Muscle of leg (tissue), 3 donors: ENCODE measurements at regions not wholly inside any gene's neighbourhood (a gene's known extent, or its start where the extent isn't known, plus 50 kb on each side); places are given as distances from the start of the nearest gene placed in this dataset.

ENCODE experiments used
- DNase-seq: peaks from one replicate; pipeline ENCODE4 v3.0.0; 2013
- H3K27ac ChIP-seq: one replicate; pipeline ENCODE4 v1.5.1; 2013; ENCODE audit warnings: mild to moderate bottlenecking, low read length, control low read depth
- H3K27me3 ChIP-seq: one replicate; pipeline ENCODE4 v1.6.1; 2013; ENCODE audit warnings: low read length; ENCODE audit not compliant: control insufficient read depth, insufficient read depth
- H3K36me3 ChIP-seq: one replicate; pipeline ENCODE4 v1.6.1; 2013; ENCODE audit warnings: low read length; ENCODE audit not compliant: control insufficient read depth, insufficient read depth
- H3K4me1 ChIP-seq: one replicate; pipeline ENCODE4 v1.6.1; 2013; ENCODE audit warnings: low read length; ENCODE audit not compliant: control insufficient read depth, insufficient read depth
- H3K4me3 ChIP-seq: one replicate; pipeline ENCODE4 v1.5.1; 2013; ENCODE audit warnings: low read length, control low read depth
- H3K9me3 ChIP-seq: replicated peaks from 2 replicates; pipeline ENCODE4 v1.6.1; 2013; ENCODE audit warnings: low read depth, low read length; ENCODE audit not compliant: control insufficient read depth
- WGBS: methylation state at CpG from one replicate; pipeline ENCODE4 v1.1.5; 2013; ENCODE audit warnings: missing lambda C conversion rate; ENCODE audit not compliant: insufficient coverage; 5-methylcytosine and 5-hydroxymethylcytosine counted together

GRCh38 chr2:118687192-118687591, 160.3 kb downstream of the EN1 start:
- 85% methylated on average over 2 of the region's 3 CpGs for WGBS
- no peaks in the 10 kb centered on the region for H3K36me3 ChIP-seq
- no peaks in the 10 kb centered on the region for H3K27me3 ChIP-seq
- DNase-seq, result no peak
- H3K27ac ChIP-seq, result no peak overlapping the region
- no peak overlapping the region for H3K4me3 ChIP-seq
- H3K4me1 ChIP-seq, result peaks cover 4% of the 10 kb centered on the region
- no peaks in the 10 kb centered on the region for H3K9me3 ChIP-seq

GRCh38 chr2:118686346-118686745, 161.1 kb downstream of the EN1 start:
- H3K27me3 ChIP-seq, result no peaks in the 10 kb centered on the region
- peak overlapping the region; percentile 15 for H3K27ac ChIP-seq
- no peak overlapping the region for H3K4me3 ChIP-seq
- peak; percentile 88 for DNase-seq
- H3K36me3 ChIP-seq, result no peaks in the 10 kb centered on the region
- no peaks in the 10 kb centered on the region for H3K9me3 ChIP-seq
- peaks cover 4% of the 10 kb centered on the region for H3K4me1 ChIP-seq
- WGBS, result no CpG with 5 or more reads among the region's 1 CpG

- Histone ChIP-seq H3K27me3 (no peaks in the 10 kb centered on the region), H3K27ac (no peak overlapping the region)
- no peak for DNase-seq
These were observed 164.0 kb downstream of the EN1 start for GRCh38 chr2:118683460-118683859.

GRCh38 chr2:118678985-118679384, 168.5 kb downstream of the EN1 start:
- no CpG with 5 or more reads among the region's 2 CpGs for WGBS
- H3K27ac ChIP-seq, result no peak overlapping the region
- no peaks in the 10 kb centered on the region for H3K4me1 ChIP-seq
- no peak overlapping the region for H3K4me3 ChIP-seq
- H3K9me3 ChIP-seq, result no peaks in the 10 kb centered on the region
- no peak for DNase-seq
- H3K27me3 ChIP-seq, result no peaks in the 10 kb centered on the region
- H3K36me3 ChIP-seq, result no peaks in the 10 kb centered on the region

More at GRCh38 chr2:118683460-118683859, 164.0 kb downstream of the EN1 start:
- 89% methylated on average over 4 of the region's 5 CpGs for WGBS
- H3K4me1 ChIP-seq, result peaks cover 4% of the 10 kb centered on the region
- H3K9me3 ChIP-seq, result no peaks in the 10 kb centered on the region
- H3K36me3 ChIP-seq, result no peaks in the 10 kb centered on the region
- H3K4me3 ChIP-seq, result no peak overlapping the region

GRCh38 chr2:118677546-118677945, 169.9 kb downstream of the EN1 start:
- H3K9me3 ChIP-seq, result no peaks in the 10 kb centered on the region
- no peaks in the 10 kb centered on the region for H3K4me1 ChIP-seq
- no peaks in the 10 kb centered on the region for H3K27me3 ChIP-seq
- WGBS, result no CpG with 5 or more reads among the region's 1 CpG
- H3K36me3 ChIP-seq, result no peaks in the 10 kb centered on the region
- H3K27ac ChIP-seq, result no peak overlapping the region
- DNase-seq, result no peak
- H3K4me3 ChIP-seq, result no peak overlapping the region

- Histone ChIP-seq H3K9me3 (no peaks in the 10 kb centered on the region), H3K4me3 (no peak overlapping the region), H3K36me3 (no peaks in the 10 kb centered on the region), H3K4me1 (peaks cover 9% of the 10 kb centered on the region), H3K27me3 (no peaks in the 10 kb centered on the region), H3K27ac (no peak overlapping the region)
- no peak for DNase-seq
These were observed 171.9 kb downstream of the EN1 start for GRCh38 chr2:118675531-118675930.

- no peaks in the 10 kb centered on the region for H3K36me3 ChIP-seq
- no peaks in the 10 kb centered on the region for H3K27me3 ChIP-seq
- H3K9me3 ChIP-seq, result no peaks in the 10 kb centered on the region
- H3K27ac ChIP-seq, result no peak overlapping the region
- H3K4me3 ChIP-seq, result no peak overlapping the region
- peaks cover 21% of the 10 kb centered on the region for H3K4me1 ChIP-seq
- no peak for DNase-seq
- WGBS, result 63% methylated on average over 3 of the region's 3 CpGs
These were observed 174.8 kb downstream of the EN1 start for GRCh38 chr2:118672571-118673158.

- H3K27me3 ChIP-seq, result no peaks in the 10 kb centered on the region
- no peaks in the 10 kb centered on the region for H3K36me3 ChIP-seq
- H3K4me1 ChIP-seq, result peaks cover 21% of the 10 kb centered on the region
- 60% methylated on average over 2 of the region's 5 CpGs for WGBS
- H3K9me3 ChIP-seq, result no peaks in the 10 kb centered on the region
- no peak overlapping the region for H3K4me3 ChIP-seq
- peak; percentile 92 for DNase-seq
- H3K27ac ChIP-seq, result no peak overlapping the region
These were observed 175.6 kb downstream of the EN1 start for GRCh38 chr2:118671701-118672454.

- Histone ChIP-seq H3K36me3 (no peaks in the 10 kb centered on the region), H3K4me1 (peaks cover 21% of the 10 kb centered on the region), H3K27me3 (no peaks in the 10 kb centered on the region), H3K27ac (peak overlapping the region; percentile 9), H3K9me3 (no peaks in the 10 kb centered on the region), H3K4me3 (no peak overlapping the region)
- 7% methylated on average over 3 of the region's 6 CpGs for WGBS
- DNase-seq, result peak; percentile 97
These were observed 176.6 kb downstream of the EN1 start for GRCh38 chr2:118670838-118671237.

GRCh38 chr2:118670276-118670675, 177.2 kb downstream of the EN1 start:
- H3K4me1 ChIP-seq, result peaks cover 21% of the 10 kb centered on the region
- H3K36me3 ChIP-seq, result no peaks in the 10 kb centered on the region
- H3K27ac ChIP-seq, result peak overlapping the region; percentile 21
- H3K27me3 ChIP-seq, result no peaks in the 10 kb centered on the region
- DNase-seq, result no peak
- H3K4me3 ChIP-seq, result no peak overlapping the region
- 0% methylated on average over 1 of the region's 2 CpGs for WGBS
- H3K9me3 ChIP-seq, result no peaks in the 10 kb centered on the region
